Osteoblast (primary cell): ENCODE measurements at regions not wholly inside any gene's neighbourhood (a gene's known extent, or its start where the extent isn't known, plus 50 kb on each side); places are given as distances from the start of the nearest gene placed in this dataset.

Experiments used
- DNase-seq: peaks from one replicate; pipeline ENCODE4 v3.0.0; 2011; ENCODE audit warnings: low spot score, mixed read lengths; ENCODE audit not compliant: insufficient read length; ENCODE audit errors: missing footprints
- H2AFZ ChIP-seq: 2 replicates; pipeline ENCODE4 v1.6.0; 2011; ENCODE audit warnings: mild to moderate bottlenecking, low read length
- H3K27ac ChIP-seq: 2 replicates; pipeline ENCODE4 v1.5.1; 2011; ENCODE audit warnings: mild to moderate bottlenecking, low read depth, low read length, moderate library complexity
- H3K27me3 ChIP-seq: 2 replicates; pipeline ENCODE4 v1.6.0; 2012; ENCODE audit warnings: mild to moderate bottlenecking, control low read depth, inconsistent platforms, low read length, moderate library complexity; ENCODE audit not compliant: insufficient read depth
- H3K36me3 ChIP-seq: 2 replicates; pipeline ENCODE4 v1.5.1; 2011; ENCODE audit warnings: mild to moderate bottlenecking, low read length, control low read depth, moderate library complexity; ENCODE audit not compliant: insufficient read depth
- H3K4me1 ChIP-seq: 2 replicates; pipeline ENCODE4 v1.5.1; 2011; ENCODE audit warnings: mild to moderate bottlenecking, low read length, control low read depth, moderate library complexity; ENCODE audit not compliant: insufficient read depth
- H3K4me2 ChIP-seq: 2 replicates; pipeline ENCODE4 v1.6.0; 2011; ENCODE audit warnings: mild to moderate bottlenecking, low read length; ENCODE audit not compliant: insufficient read depth
- H3K4me3 ChIP-seq: fragments of 200-600 bp; sonication (generic); 3 replicates; pipeline ENCODE4 v1.5.1; 2012; ENCODE audit warnings: mild to moderate bottlenecking, low read length, inconsistent platforms; ENCODE audit not compliant: insufficient read depth
- H3K79me2 ChIP-seq: 2 replicates; pipeline ENCODE4 v1.6.0; 2012; ENCODE audit warnings: mild to moderate bottlenecking, low read length, control low read depth, inconsistent platforms; ENCODE audit not compliant: insufficient read depth
- H3K9me3 ChIP-seq: 2 replicates; pipeline ENCODE4 v1.5.1; 2011; ENCODE audit warnings: low read depth, low read length, control low read depth
- H4K20me1 ChIP-seq: 2 replicates; pipeline ENCODE4 v1.6.0; 2012; ENCODE audit warnings: mild to moderate bottlenecking, low read length, control low read depth; ENCODE audit not compliant: insufficient read depth
- TF ChIP-seq, protein P1 (sequence below): IDR thresholded peaks from 2 replicates; pipeline ENCODE4 v1.5.1; 2011; ENCODE audit warnings: mild to moderate bottlenecking, low read depth, low read length, moderate library complexity; ENCODE audit errors: extremely low read depth

- peaks cover 2% of the 10 kb centered on the region for H3K9me3 ChIP-seq
- TF ChIP-seq, protein P1, sequence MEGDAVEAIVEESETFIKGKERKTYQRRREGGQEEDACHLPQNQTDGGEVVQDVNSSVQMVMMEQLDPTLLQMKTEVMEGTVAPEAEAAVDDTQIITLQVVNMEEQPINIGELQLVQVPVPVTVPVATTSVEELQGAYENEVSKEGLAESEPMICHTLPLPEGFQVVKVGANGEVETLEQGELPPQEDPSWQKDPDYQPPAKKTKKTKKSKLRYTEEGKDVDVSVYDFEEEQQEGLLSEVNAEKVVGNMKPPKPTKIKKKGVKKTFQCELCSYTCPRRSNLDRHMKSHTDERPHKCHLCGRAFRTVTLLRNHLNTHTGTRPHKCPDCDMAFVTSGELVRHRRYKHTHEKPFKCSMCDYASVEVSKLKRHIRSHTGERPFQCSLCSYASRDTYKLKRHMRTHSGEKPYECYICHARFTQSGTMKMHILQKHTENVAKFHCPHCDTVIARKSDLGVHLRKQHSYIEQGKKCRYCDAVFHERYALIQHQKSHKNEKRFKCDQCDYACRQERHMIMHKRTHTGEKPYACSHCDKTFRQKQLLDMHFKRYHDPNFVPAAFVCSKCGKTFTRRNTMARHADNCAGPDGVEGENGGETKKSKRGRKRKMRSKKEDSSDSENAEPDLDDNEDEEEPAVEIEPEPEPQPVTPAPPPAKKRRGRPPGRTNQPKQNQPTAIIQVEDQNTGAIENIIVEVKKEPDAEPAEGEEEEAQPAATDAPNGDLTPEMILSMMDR = no peak
Measured at GRCh38 chr14:48983351-48983888, 602.8 kb downstream of the RPS29 start.

DNA sequence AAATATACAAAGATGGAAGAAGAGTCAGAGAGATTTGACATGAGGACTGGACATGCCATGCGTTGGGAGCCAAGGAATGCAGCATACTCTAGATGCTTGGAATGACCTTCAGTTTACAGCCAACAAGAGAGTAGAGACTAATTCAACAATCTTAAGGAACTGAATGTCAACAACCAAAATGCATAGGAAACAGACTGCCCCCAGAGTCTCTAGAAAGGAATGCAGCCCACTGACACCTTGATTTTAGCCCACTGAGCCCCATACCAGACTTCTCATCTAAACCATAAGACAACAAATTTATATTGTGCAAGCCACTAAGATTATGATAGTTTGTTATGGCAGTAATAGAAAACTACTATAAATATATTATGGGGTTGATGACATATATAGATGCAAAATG is 611.2 kb downstream of the RPS29 start:
- no peaks in the 10 kb centered on the region for H3K36me3 ChIP-seq
- no peaks in the 10 kb centered on the region for H3K79me2 ChIP-seq
- no peak for DNase-seq
- no peaks in the 10 kb centered on the region for H3K4me1 ChIP-seq
- H3K4me3 ChIP-seq = no peak overlapping the region
- H3K27ac ChIP-seq = no peak overlapping the region
- no peak overlapping the region for H2AFZ ChIP-seq
- TF ChIP-seq, protein P1 = no peak
- H3K4me2 ChIP-seq = no peak overlapping the region
- H3K27me3 ChIP-seq = no peaks in the 10 kb centered on the region
- H4K20me1 ChIP-seq = no peaks in the 10 kb centered on the region
- no peaks in the 10 kb centered on the region for H3K9me3 ChIP-seq

More at GRCh38 chr14:48983351-48983888, 602.8 kb downstream of the RPS29 start:
- no peak overlapping the region for H3K4me3 ChIP-seq
- H4K20me1 ChIP-seq = no peaks in the 10 kb centered on the region
- no peak overlapping the region for H2AFZ ChIP-seq
- H3K36me3 ChIP-seq = no peaks in the 10 kb centered on the region
- no peak overlapping the region for H3K27ac ChIP-seq
- no peaks in the 10 kb centered on the region for H3K79me2 ChIP-seq
- DNase-seq = no peak
- no peaks in the 10 kb centered on the region for H3K27me3 ChIP-seq
- H3K4me1 ChIP-seq = no peaks in the 10 kb centered on the region
- no peak overlapping the region for H3K4me2 ChIP-seq

GRCh38 chr14:48973151-48973550 is 613.0 kb downstream of the RPS29 start:
- H4K20me1 ChIP-seq = no peaks in the 10 kb centered on the region
- no peaks in the 10 kb centered on the region for H3K79me2 ChIP-seq
- H2AFZ ChIP-seq = no peak overlapping the region
- H3K27ac ChIP-seq = no peak overlapping the region
- no peak overlapping the region for H3K4me2 ChIP-seq
- no peaks in the 10 kb centered on the region for H3K36me3 ChIP-seq
- no peak for DNase-seq
- H3K4me3 ChIP-seq = no peak overlapping the region
- H3K4me1 ChIP-seq = no peaks in the 10 kb centered on the region
- H3K9me3 ChIP-seq = no peaks in the 10 kb centered on the region
- no peaks in the 10 kb centered on the region for H3K27me3 ChIP-seq
- TF ChIP-seq, protein P1 = no peak

DNA sequence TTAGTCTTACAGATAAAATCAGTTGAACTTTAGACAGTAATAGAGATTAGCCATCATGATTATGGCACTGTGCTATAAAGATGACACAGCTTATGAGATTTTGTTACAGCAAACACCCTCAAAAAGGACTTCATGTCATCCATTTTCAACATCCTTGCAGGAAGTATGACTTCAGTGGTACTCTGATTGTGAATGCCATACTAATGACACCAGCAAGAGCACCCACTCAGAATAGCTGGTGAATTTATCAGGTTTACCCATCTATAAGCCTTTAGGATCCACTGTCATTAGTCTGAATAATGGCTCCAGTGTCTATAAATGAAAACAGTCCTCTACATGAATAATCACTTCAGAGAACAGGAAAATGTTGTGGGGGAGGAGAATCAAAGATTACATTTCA is 615.2 kb downstream of the RPS29 start:
- DNase-seq = no peak
- Histone ChIP-seq H3K4me3 (no peak overlapping the region), H3K4me2 (no peak overlapping the region), H3K79me2 (no peaks in the 10 kb centered on the region), H3K4me1 (no peaks in the 10 kb centered on the region), H3K27ac (no peak overlapping the region), H3K9me3 (no peaks in the 10 kb centered on the region), H3K27me3 (no peaks in the 10 kb centered on the region), H3K36me3 (no peaks in the 10 kb centered on the region), H4K20me1 (no peaks in the 10 kb centered on the region), H2AFZ (no peak overlapping the region)
- TF ChIP-seq, protein P1 = no peak
